ENCODE measurements at regions not wholly inside any gene's neighbourhood (a gene's known extent, or its start where the extent isn't known, plus 50 kb on each side); places are given as distances from the start of the nearest gene placed in this dataset.

DNA sequence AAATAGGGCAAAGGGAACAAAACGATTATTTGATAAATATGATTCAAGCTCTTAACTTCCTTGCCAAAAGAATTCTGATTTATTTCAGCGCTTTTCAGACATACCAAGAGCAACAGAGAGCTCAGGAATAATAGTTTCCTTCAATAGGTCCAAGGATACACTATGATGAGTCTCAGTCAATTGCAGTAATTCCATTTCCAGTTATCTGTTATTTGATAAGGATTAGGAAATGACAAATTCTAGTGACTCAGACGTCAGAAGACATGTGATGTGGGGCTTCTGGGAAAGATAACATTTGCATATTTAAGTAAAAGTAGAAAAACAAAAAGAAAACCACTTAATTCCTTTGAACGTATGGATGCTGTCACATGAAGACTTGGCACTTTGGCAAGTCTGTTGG, 1250.8 kb upstream of the CDH18 start:
- Histone ChIP-seq H3K9me3 (peaks cover 0 to 3% (median 0%) of the 10 kb centered on the region in 4 donors), H3K27ac (no peak overlapping the region), H3K4me3 (no peak overlapping the region), H3K27me3 (no peaks in the 10 kb centered on the region), H3K36me3 (no peaks in the 10 kb centered on the region), H3K4me1 (no peaks in the 10 kb centered on the region)
- DNase-seq = no peak
- 56 to 65% (median 64%) methylated on average over 4 of the region's 4 CpGs for WGBS, 5 donors
- TF ChIP-seq, protein P1, sequence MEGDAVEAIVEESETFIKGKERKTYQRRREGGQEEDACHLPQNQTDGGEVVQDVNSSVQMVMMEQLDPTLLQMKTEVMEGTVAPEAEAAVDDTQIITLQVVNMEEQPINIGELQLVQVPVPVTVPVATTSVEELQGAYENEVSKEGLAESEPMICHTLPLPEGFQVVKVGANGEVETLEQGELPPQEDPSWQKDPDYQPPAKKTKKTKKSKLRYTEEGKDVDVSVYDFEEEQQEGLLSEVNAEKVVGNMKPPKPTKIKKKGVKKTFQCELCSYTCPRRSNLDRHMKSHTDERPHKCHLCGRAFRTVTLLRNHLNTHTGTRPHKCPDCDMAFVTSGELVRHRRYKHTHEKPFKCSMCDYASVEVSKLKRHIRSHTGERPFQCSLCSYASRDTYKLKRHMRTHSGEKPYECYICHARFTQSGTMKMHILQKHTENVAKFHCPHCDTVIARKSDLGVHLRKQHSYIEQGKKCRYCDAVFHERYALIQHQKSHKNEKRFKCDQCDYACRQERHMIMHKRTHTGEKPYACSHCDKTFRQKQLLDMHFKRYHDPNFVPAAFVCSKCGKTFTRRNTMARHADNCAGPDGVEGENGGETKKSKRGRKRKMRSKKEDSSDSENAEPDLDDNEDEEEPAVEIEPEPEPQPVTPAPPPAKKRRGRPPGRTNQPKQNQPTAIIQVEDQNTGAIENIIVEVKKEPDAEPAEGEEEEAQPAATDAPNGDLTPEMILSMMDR (IDR thresholded peaks at IDR 0.05) = no peak
- TF ChIP-seq EP300 (IDR thresholded peaks at IDR 0.05) = no peak
- TF ChIP-seq POLR2AphosphoS5 (IDR thresholded peaks at IDR 0.05) = no peak
- TF ChIP-seq POLR2A (IDR thresholded peaks at IDR 0.05) = no peak
- intact Hi-C loops (cut with DNase I; ENCODE audit: low total_unique reads) = no loop called here

DNA sequence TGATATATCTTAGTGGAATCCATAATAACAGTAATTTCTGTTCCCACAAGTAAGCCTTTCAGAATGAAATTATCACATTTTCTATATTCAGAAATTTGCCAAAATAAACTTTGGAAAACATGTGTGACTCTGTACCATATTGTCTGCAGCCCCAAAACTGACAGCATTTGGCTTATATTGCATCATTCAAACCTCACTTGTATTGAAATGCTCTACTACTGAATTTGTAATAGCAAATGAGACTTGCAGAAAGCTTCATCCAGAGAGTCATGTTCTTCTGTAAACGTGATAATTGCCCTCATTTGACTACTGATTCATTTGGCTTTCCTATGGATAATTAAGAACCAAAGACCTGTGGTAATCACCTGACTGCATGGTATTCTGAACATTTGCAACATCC, 1249.5 kb upstream of the CDH18 start:
- H3K36me3 ChIP-seq = no peaks in the 10 kb centered on the region
- DNase-seq = no peak
- no peak overlapping the region for H3K27ac ChIP-seq
- intact Hi-C loops (cut with DNase I; ENCODE audit: low total_unique reads) = no loop called here
- peaks cover 0 to 3% (median 0%) of the 10 kb centered on the region in 4 donors for H3K9me3 ChIP-seq
- no peaks in the 10 kb centered on the region for H3K4me1 ChIP-seq
- TF ChIP-seq POLR2A (IDR thresholded peaks at IDR 0.05) (no peak), EP300 (IDR thresholded peaks at IDR 0.05) (no peak), POLR2AphosphoS5 (IDR thresholded peaks at IDR 0.05) (no peak)
- TF ChIP-seq, protein P1 (IDR thresholded peaks at IDR 0.05) = no peak
- H3K4me3 ChIP-seq = no peak overlapping the region
- 15 to 42% (median 29%) methylated on average over 1 of the region's 1 CpG for WGBS, 5 donors
- no peaks in the 10 kb centered on the region for H3K27me3 ChIP-seq

DNA sequence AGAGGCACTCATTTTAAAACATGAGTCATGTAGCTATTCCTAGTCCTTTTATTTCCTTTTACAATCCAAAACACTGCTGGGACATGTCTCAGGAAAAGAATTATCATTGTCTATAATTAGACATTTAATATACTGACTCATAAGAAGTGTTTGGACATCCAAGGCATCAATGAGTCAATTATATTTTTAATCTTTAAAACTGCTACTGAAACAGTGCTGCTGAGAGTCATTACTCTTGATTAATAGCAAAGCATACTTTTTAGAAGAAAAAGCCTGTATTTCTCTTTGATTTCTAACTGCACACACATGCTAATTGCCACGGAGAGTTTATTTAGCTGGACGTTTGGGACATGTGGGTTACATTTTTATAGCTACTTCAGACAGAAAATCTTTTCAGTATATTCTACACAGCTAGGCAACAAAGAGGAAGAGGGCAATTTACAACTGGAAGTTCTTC, 1249.0 kb upstream of the CDH18 start:
- 26 to 46% (median 39%) methylated on average over 2 of the region's 2 CpGs for WGBS, 5 donors
- H3K4me3 ChIP-seq = no peak overlapping the region
- no peaks in the 10 kb centered on the region for H3K36me3 ChIP-seq
- H3K9me3 ChIP-seq = peaks cover 0 to 3% (median 0%) of the 10 kb centered on the region in 4 donors
- DNase-seq = peak in 1 of 2 donors; percentile 6
- no peaks in the 10 kb centered on the region for H3K4me1 ChIP-seq
- intact Hi-C loops (cut with DNase I; ENCODE audit: low total_unique reads) = no loop called here
- TF ChIP-seq POLR2AphosphoS5 (IDR thresholded peaks at IDR 0.05) (no peak), POLR2A (IDR thresholded peaks at IDR 0.05) (no peak)
- TF ChIP-seq, protein P1 (IDR thresholded peaks at IDR 0.05) = no peak
- H3K27ac ChIP-seq = no peak overlapping the region
- no peaks in the 10 kb centered on the region for H3K27me3 ChIP-seq

DNA sequence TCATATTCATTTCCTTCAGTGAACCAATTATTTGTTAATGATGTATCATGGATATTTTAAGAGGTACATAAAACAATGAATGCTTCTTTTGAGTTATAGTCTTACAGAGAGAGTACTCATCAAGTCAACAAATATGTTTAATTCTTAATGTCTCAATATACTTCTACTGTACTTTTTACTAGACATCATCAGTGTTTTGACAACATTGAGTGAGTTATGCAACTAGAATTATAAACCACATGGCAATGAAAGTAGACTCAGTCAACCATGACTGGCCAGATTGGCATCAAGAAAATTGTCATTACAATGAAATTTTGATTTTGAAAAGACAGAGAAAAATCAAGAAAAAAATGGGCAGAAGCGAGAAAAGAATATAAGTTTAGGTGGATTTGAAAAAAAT, 1248.1 kb upstream of the CDH18 start:
- Histone ChIP-seq H3K9me3 (peaks cover 0 to 3% (median under 1%) of the 10 kb centered on the region in 4 donors), H3K27ac (no peak overlapping the region), H3K4me3 (no peak overlapping the region), H3K27me3 (no peaks in the 10 kb centered on the region), H3K4me1 (no peaks in the 10 kb centered on the region), H3K36me3 (no peaks in the 10 kb centered on the region)
- WGBS, 5 donors = 58 to 73% (median 71%) methylated on average over 1 of the region's 1 CpG
- TF ChIP-seq EP300 (IDR thresholded peaks at IDR 0.05) (no peak), POLR2A (IDR thresholded peaks at IDR 0.05) (no peak), POLR2AphosphoS5 (IDR thresholded peaks at IDR 0.05) (no peak)
- TF ChIP-seq, protein P1 (IDR thresholded peaks at IDR 0.05) = no peak
- no peak for DNase-seq
- intact Hi-C loops (cut with DNase I; ENCODE audit: low total_unique reads) = no loop called here

All from stomach (tissue), 8 donors.